ENCODE measurements at regions not wholly inside any gene's neighbourhood (a gene's known extent, or its start where the extent isn't known, plus 50 kb on each side); places are given as distances from the start of the nearest gene placed in this dataset.

- DNase-seq, result no peak
Observed at GRCh38 chr5:105954341-105954740, 1716.4 kb downstream of the EFNA5 start.

GRCh38 chr5:105953616-105954015 lies 1717.1 kb downstream of the EFNA5 start:
- no peak for DNase-seq

GRCh38 chr5:105952875-105953274 lies 1717.9 kb downstream of the EFNA5 start:
- DNase-seq, result no peak

- DNase-seq, result no peak
Observed at GRCh38 chr5:105947461-105947860, 1723.3 kb downstream of the EFNA5 start.

- DNase-seq, result no peak
Observed at GRCh38 chr5:105945203-105945972, 1725.3 kb downstream of the EFNA5 start.

GRCh38 chr5:105940181-105940580 lies 1730.6 kb downstream of the EFNA5 start:
- no peak for DNase-seq

GRCh38 chr5:105934171-105934570 lies 1736.6 kb downstream of the EFNA5 start:
- no peak for DNase-seq

- DNase-seq, result no peak
Observed at GRCh38 chr5:105931881-105932421, 1738.8 kb downstream of the EFNA5 start.

GRCh38 chr5:105929858-105930257 lies 1740.9 kb downstream of the EFNA5 start:
- no peak for DNase-seq

GRCh38 chr5:105924366-105924765 lies 1746.4 kb downstream of the EFNA5 start:
- DNase-seq, result no peak

GRCh38 chr5:105922574-105922973 lies 1748.2 kb downstream of the EFNA5 start:
- no peak for DNase-seq

GRCh38 chr5:105922080-105922479 lies 1748.7 kb downstream of the EFNA5 start:
- no peak for DNase-seq

- DNase-seq, result no peak
Observed at GRCh38 chr5:105917189-105917588, 1753.5 kb downstream of the EFNA5 start.

GRCh38 chr5:105907016-105907415 lies 1763.7 kb downstream of the EFNA5 start:
- DNase-seq, result no peak

- no peak for DNase-seq
Observed at GRCh38 chr5:105905392-105905791, 1765.3 kb downstream of the EFNA5 start.

- no peak for DNase-seq
Observed at GRCh38 chr5:105903069-105903468, 1767.7 kb downstream of the EFNA5 start.

GRCh38 chr5:105899726-105900125 lies 1771.0 kb downstream of the EFNA5 start:
- no peak for DNase-seq

GRCh38 chr5:105898183-105898582 lies 1772.6 kb downstream of the EFNA5 start:
- no peak for DNase-seq

GRCh38 chr5:105885266-105885665 lies 1785.5 kb downstream of the EFNA5 start:
- no peak for DNase-seq

GRCh38 chr5:105882956-105883481 lies 1787.7 kb downstream of the EFNA5 start:
- DNase-seq, result no peak

- no peak for DNase-seq
Observed at GRCh38 chr5:105878402-105878801, 1792.3 kb downstream of the EFNA5 start.

- DNase-seq, result no peak
Observed at GRCh38 chr5:105877592-105877991, 1793.1 kb downstream of the EFNA5 start.

GRCh38 chr5:105874316-105874715 lies 1796.4 kb downstream of the EFNA5 start:
- DNase-seq, result no peak

- no peak for DNase-seq
Observed at GRCh38 chr5:105872569-105873270, 1798.0 kb downstream of the EFNA5 start.
